Esophagus muscularis mucosa (tissue), 4 donors: ENCODE measurements at regions not wholly inside any gene's neighbourhood (a gene's known extent, or its start where the extent isn't known, plus 50 kb on each side); places are given as distances from the start of the nearest gene placed in this dataset.
"Not testable (repeated sequence)": the region's sequence is repeated elsewhere in the genome, so short reads cannot be mapped to it uniquely, and the experiment has no call there.

Source experiments
- DNase-seq: peaks from one replicate; pipeline ENCODE4 v3.0.0-alpha.2; 2017; ENCODE audit errors: extremely low spot score
- H3K27ac ChIP-seq, 4 donors: fragments of 200-600 bp; sonication (generic); replicated peaks in 1 of 4; 1 replicate in 3 of 4; 2 replicates in 1 of 4; pipeline ENCODE4 v1.5.1; 2016 to 2019; ENCODE audit warnings: mild to moderate bottlenecking in 1 of 4
- H3K27me3 ChIP-seq, 4 donors: fragments of 200-600 bp; sonication (generic); one replicate each; pipeline versions ENCODE4 v1.5.1 to v1.6.0; 2016 to 2019
- H3K36me3 ChIP-seq, 4 donors: fragments of 200-600 bp; sonication (generic); one replicate each; pipeline ENCODE4 v1.5.1; 2016 to 2019
- H3K4me1 ChIP-seq, 4 donors: fragments of 200-600 bp; sonication (generic); one replicate each; pipeline ENCODE4 v1.5.1; 2016 to 2019
- H3K4me3 ChIP-seq, 4 donors: fragments of 200-600 bp; sonication (generic); 1 replicate in 2 of 4; 2 replicates in 2 of 4; pipeline ENCODE4 v1.5.1; 2016 to 2019; ENCODE audit warnings: mild to moderate bottlenecking in 4 of 4, moderate library complexity in 1 of 4
- H3K9me3 ChIP-seq, 4 donors: fragments of 200-600 bp; sonication (generic); 1 replicate in 3 of 4; 2 replicates in 1 of 4; pipeline ENCODE4 v1.5.1; 2016 to 2019
- EP300 ChIP-seq: sonication (generic); formaldehyde crosslinking; IDR thresholded peaks from one replicate; pipeline ENCODE4 v1.6.1; 2017; ENCODE audit warnings: antibody characterized with exemption
- POLR2A ChIP-seq: fragments of 450-650 bp; IDR thresholded peaks from one replicate; pipeline ENCODE4 v1.6.1; 2017; ENCODE audit warnings: antibody characterized with exemption, moderate library complexity, mild to moderate bottlenecking, low read depth
- POLR2AphosphoS5 ChIP-seq, 2 donors: sonication (generic); formaldehyde crosslinking; IDR thresholded peaks; one replicate each; pipeline ENCODE4 v1.6.1; 2017; ENCODE audit warnings: antibody characterized with exemption in 2 of 2
- whole genome bisulfite sequencing: methylation state at CpG from one replicate; pipeline ENCODE4 v1.1.5; 2018; 5-methylcytosine and 5-hydroxymethylcytosine counted together
- intact Hi-C: fragments of 100-400 bp; cut with DNase I; formaldehyde crosslinking; loops from one replicate; pipeline ENCODE4 v1.15.1; 2023
- TF ChIP-seq, protein P1 (sequence below), 3 experiments: fragments of 200-600 bp in 2 of 3; fragments of 450-650 bp in 1 of 3; sonication (generic) in 2 of 3; IDR thresholded peaks; one replicate each; pipeline ENCODE4 v1.5.1; 2017 to 2019; ENCODE audit warnings: antibody characterized with exemption in 3 of 3, mild to moderate bottlenecking in 2 of 3, moderate library complexity in 1 of 3

DNA sequence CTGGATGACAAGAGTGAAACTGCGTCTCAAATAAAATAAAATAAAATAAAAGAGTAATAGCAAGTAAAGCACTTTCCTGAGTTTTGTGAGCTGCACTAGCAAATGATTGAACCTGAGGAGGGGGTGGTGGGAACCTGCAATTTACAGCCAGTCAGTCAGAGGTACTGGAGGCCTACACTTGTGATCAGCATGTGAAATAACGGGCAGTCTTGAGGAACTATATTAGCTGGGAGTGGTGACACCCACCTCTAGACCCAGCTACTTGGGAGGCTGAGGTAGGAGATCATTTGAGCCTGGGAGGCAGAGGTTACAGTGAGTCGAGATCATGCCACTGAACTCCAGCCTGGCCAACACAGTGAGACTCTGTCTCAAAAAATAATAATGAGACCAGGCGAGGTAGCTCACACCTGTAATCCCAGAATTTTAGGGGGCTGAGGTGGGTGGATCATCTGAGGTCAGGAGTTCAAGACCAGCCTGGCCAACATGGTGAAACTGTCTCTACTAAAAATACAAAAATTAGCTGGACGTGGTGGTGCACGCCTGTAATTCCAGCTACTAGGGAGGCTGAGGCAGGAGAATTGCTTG is 537.1 kb upstream of the HTR2C start:
- no peak for DNase-seq
- Histone ChIP-seq H3K4me3 (no peak overlapping the region), H3K4me1 (no peaks in the 10 kb centered on the region), H3K9me3 (no peaks in the 10 kb centered on the region), H3K27ac (no peak overlapping the region), H3K27me3 (no peaks in the 10 kb centered on the region), H3K36me3 (no peaks in the 10 kb centered on the region)
- intact Hi-C loops: no loop called here
- TF ChIP-seq EP300 (no peak), POLR2A (no peak), POLR2AphosphoS5 (IDR thresholded peaks at IDR 0.05) (no peak)
- TF ChIP-seq, protein P1, sequence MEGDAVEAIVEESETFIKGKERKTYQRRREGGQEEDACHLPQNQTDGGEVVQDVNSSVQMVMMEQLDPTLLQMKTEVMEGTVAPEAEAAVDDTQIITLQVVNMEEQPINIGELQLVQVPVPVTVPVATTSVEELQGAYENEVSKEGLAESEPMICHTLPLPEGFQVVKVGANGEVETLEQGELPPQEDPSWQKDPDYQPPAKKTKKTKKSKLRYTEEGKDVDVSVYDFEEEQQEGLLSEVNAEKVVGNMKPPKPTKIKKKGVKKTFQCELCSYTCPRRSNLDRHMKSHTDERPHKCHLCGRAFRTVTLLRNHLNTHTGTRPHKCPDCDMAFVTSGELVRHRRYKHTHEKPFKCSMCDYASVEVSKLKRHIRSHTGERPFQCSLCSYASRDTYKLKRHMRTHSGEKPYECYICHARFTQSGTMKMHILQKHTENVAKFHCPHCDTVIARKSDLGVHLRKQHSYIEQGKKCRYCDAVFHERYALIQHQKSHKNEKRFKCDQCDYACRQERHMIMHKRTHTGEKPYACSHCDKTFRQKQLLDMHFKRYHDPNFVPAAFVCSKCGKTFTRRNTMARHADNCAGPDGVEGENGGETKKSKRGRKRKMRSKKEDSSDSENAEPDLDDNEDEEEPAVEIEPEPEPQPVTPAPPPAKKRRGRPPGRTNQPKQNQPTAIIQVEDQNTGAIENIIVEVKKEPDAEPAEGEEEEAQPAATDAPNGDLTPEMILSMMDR (IDR thresholded peaks at IDR 0.05): no peak
- 75% methylated on average over 6 of the region's 6 CpGs for WGBS

DNA sequence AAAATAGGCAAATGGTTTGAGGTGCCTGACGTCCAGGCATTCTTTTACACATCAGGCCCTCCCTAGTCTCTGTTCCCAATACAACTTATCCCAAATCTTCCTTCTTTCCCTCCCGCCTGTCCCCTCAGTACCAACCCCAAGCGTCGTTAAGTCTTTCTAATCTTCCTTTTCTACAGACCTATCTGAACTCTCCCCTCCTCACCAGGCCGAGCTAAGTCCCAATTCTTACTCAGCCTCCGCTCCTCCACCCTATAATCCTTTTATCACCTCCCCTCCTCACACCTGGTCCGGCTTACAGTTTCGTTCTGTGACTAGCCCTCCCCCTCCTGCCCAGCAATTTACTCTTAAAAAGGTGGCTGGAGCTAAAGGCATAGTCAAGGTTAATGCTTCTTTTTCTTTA is 542.4 kb upstream of the HTR2C start:
- H3K4me3 ChIP-seq, H3K27me3 ChIP-seq, H3K9me3 ChIP-seq, DNase-seq, H3K27ac ChIP-seq, intact Hi-C loops, H3K36me3 ChIP-seq, H3K4me1 ChIP-seq: not testable (repeated sequence)
- 78% methylated on average over 8 of the region's 8 CpGs for WGBS

DNA sequence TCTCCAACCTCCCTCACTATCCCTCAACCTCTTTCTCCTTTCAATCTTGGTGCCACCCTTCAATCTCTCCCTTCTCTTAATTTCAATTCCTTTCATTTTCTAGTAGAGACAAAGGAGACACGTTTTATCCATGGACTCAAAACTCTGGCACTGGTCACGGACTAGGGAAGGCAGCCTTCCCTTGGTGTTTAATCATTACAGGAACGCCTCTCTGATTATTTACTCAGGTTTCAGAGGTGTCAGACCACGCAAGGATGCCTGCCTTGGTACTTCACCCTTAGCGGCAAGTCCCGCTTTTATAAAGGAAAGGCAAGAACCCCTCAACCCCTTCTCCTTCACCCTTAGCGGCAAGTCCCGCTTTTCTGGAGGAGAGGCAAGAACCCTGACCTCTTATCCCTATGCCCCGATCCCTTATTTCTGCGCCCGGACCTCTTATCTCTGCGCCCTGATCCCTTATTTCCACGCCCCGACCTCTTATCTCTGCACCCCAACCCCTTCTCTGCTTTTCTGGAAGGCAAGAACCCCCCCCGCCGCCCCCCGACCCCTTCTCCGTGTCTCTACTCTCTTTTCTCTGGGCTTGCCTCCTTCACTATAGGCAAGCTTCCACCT is 543.1 kb upstream of the HTR2C start:
- H3K4me1 ChIP-seq, H3K4me3 ChIP-seq, H3K36me3 ChIP-seq, H3K27me3 ChIP-seq, H3K27ac ChIP-seq, DNase-seq, intact Hi-C loops, H3K9me3 ChIP-seq: not testable (repeated sequence)
- 82% methylated on average over 17 of the region's 18 CpGs for WGBS

DNA sequence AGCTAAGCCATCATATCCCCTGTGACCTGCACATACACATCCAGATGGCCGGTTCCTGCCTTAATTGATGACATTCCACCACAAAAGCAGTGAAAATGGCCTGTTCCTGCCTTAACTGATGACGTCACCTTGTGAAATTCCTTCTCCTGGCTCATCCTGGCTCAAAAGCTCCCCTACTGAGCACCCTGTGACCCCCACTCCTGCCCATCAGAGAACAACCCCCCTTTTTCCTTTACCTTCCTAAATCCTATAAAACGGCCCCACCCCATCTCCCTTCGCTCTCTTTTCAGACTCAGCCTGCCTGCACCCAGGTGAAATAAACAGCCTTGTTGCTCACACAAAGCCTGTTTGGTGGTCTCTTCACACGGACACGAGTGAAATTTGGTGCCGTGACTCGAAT is 543.8 kb upstream of the HTR2C start:
- DNase-seq, H3K4me1 ChIP-seq, intact Hi-C loops, H3K27me3 ChIP-seq, H3K27ac ChIP-seq, H3K36me3 ChIP-seq, H3K4me3 ChIP-seq, H3K9me3 ChIP-seq: not testable (repeated sequence)
- WGBS: 69% methylated on average over 8 of the region's 8 CpGs

DNA sequence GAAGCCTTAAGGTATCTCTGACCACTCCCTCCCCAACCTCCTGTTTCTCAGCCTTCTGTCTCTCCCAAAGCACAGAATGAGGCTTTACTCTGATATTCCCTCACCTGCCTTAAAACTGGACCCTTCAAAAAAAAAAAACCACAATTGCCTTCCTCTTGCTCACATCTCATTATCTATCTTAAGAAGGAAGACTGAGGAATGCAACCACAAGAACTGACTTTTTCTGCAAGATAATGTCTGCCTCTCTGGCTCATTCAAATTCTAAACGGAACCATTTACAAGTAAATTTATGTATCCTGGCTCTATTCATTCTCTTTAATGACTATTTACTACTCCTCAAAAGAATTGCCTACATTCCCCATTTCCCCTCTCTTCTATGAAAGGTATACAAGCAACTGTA is 545.5 kb upstream of the HTR2C start:
- TF ChIP-seq POLR2AphosphoS5 (IDR thresholded peaks at IDR 0.05): no peak
- TF ChIP-seq, protein P1 (IDR thresholded peaks at IDR 0.05): no peak
- H3K27ac ChIP-seq: no peak overlapping the region
- no peak for DNase-seq
- no peaks in the 10 kb centered on the region for H3K9me3 ChIP-seq
- WGBS: 36% methylated on average over 1 of the region's 1 CpG
- peaks cover 0 to 5% (median 0%) of the 10 kb centered on the region in 4 donors for H3K27me3 ChIP-seq
- H3K36me3 ChIP-seq: no peaks in the 10 kb centered on the region
- H3K4me1 ChIP-seq: no peaks in the 10 kb centered on the region
- intact Hi-C loops: no loop called here
- no peak overlapping the region for H3K4me3 ChIP-seq

DNA sequence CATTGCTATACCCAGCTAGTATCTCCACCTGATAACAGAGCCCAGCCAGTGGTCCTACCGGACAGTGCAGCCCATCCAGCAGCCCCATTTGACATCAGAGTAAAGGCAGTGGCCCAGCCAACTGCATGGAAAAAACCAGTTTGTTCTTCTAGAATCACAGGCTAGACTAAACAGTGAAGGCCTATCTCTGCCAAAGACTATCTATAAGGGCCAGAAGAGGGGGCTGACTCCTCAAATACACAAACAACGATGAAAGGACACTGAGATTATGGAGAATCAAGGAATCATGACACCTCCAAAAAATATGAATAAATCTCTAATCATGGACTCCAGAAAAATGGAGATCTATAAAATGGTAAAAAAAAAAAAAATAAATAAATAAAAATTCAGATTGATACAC is 546.4 kb upstream of the HTR2C start:
- Histone ChIP-seq H3K9me3 (no peaks in the 10 kb centered on the region), H3K4me1 (no peaks in the 10 kb centered on the region), H3K27ac (no peak overlapping the region), H3K36me3 (no peaks in the 10 kb centered on the region), H3K27me3 (peaks cover 0 to 5% (median 0%) of the 10 kb centered on the region in 4 donors), H3K4me3 (no peak overlapping the region)
- 79% methylated on average over 2 of the region's 2 CpGs for WGBS
- intact Hi-C loops: no loop called here
- TF ChIP-seq POLR2A (no peak), EP300 (no peak)
- TF ChIP-seq, protein P1 (IDR thresholded peaks at IDR 0.05): no peak
- no peak for DNase-seq
